ENCODE measurements at regions not wholly inside any gene's neighbourhood (a gene's known extent, or its start where the extent isn't known, plus 50 kb on each side); places are given as distances from the start of the nearest gene placed in this dataset.

- H3K4me3 ChIP-seq (ENCODE audit: low read length): no peak overlapping the region
- no peak for DNase-seq
- no peaks in the 10 kb centered on the region for H4K20me1 ChIP-seq (ENCODE audit: insufficient read depth, low read length)
- H2AFZ ChIP-seq (ENCODE audit: low read length): no peak overlapping the region
- no peaks in the 10 kb centered on the region for H3K9me3 ChIP-seq (replicated peaks; ENCODE audit: insufficient read depth, low read length)
- H3F3A ChIP-seq (ENCODE audit: insufficient read depth, low read length): no peaks in the 10 kb centered on the region
- H3K27ac ChIP-seq (ENCODE audit: low read length): no peak overlapping the region
- no peak for TF ChIP-seq CTCF (IDR thresholded peaks at IDR 0.05; ENCODE audit: low read length)
- TF ChIP-seq EZH2 (optimal IDR thresholded peaks at IDR 0.05; ENCODE audit: low read depth, low read length): no peak
- TF ChIP-seq EZH2phosphoT487 (IDR thresholded peaks at IDR 0.05; ENCODE audit: low read length): no peak
- H3K27me3 ChIP-seq (replicated peaks; ENCODE audit: insufficient read depth, low read length): no peaks in the 10 kb centered on the region
- H3K4me1 ChIP-seq (ENCODE audit: low read length): no peaks in the 10 kb centered on the region
- no peak overlapping the region for H3K4me2 ChIP-seq (ENCODE audit: low read depth, low read length)
- no peak overlapping the region for H3K9ac ChIP-seq (ENCODE audit: low read length)
- H3K36me3 ChIP-seq (replicated peaks; ENCODE audit: insufficient read depth, low read length): no peaks in the 10 kb centered on the region
- no peaks in the 10 kb centered on the region for H3K79me2 ChIP-seq (ENCODE audit: low read length)
- no peaks in the 10 kb centered on the region for H3K9me2 ChIP-seq (replicated peaks; ENCODE audit: insufficient read depth, low read length)
Observed at GRCh38 chr14:100975671-100976070, 72.1 kb upstream of the RTL1 start.

GRCh38 chr14:100979079-100979478 lies 75.6 kb upstream of the RTL1 start:
- no peaks in the 10 kb centered on the region for H3F3A ChIP-seq (ENCODE audit: insufficient read depth, low read length)
- no peak overlapping the region for H3K4me2 ChIP-seq (ENCODE audit: low read depth, low read length)
- no peaks in the 10 kb centered on the region for H3K9me2 ChIP-seq (replicated peaks; ENCODE audit: insufficient read depth, low read length)
- DNase-seq: no peak
- no peak overlapping the region for H2AFZ ChIP-seq (ENCODE audit: low read length)
- H3K9me3 ChIP-seq (replicated peaks; ENCODE audit: insufficient read depth, low read length): no peaks in the 10 kb centered on the region
- H3K27me3 ChIP-seq (replicated peaks; ENCODE audit: insufficient read depth, low read length): no peaks in the 10 kb centered on the region
- H3K4me3 ChIP-seq (ENCODE audit: low read length): no peak overlapping the region
- TF ChIP-seq EZH2 (optimal IDR thresholded peaks at IDR 0.05; ENCODE audit: low read depth, low read length) (no peak), CTCF (IDR thresholded peaks at IDR 0.05; ENCODE audit: low read length) (no peak), EZH2phosphoT487 (IDR thresholded peaks at IDR 0.05; ENCODE audit: low read length) (no peak)
- H3K4me1 ChIP-seq (ENCODE audit: low read length): no peaks in the 10 kb centered on the region
- no peaks in the 10 kb centered on the region for H3K36me3 ChIP-seq (replicated peaks; ENCODE audit: insufficient read depth, low read length)
- no peaks in the 10 kb centered on the region for H4K20me1 ChIP-seq (ENCODE audit: insufficient read depth, low read length)
- H3K79me2 ChIP-seq (ENCODE audit: low read length): no peaks in the 10 kb centered on the region
- H3K27ac ChIP-seq (ENCODE audit: low read length): no peak overlapping the region
- H3K9ac ChIP-seq (ENCODE audit: low read length): no peak overlapping the region

DNA sequence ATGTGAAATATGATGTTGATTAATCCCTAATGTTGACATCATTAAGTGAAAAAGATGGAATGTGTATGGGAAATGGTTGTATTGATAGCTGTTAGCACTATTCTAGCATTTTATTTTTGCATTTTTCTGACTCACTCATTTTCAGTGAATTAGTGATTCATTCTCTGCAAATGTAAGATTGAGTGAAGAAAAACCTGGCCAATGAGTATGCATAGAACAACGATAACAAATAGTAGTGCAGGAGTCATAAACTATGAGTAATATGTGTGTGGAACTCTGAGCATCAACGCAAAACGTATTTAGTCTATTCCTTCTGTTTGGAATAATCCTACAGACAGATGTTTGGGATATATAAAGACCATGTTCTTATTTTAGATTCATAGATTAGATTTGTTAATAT lies 76.3 kb upstream of the RTL1 start:
- TF ChIP-seq EZH2 (optimal IDR thresholded peaks at IDR 0.05; ENCODE audit: low read depth, low read length) (no peak), CTCF (IDR thresholded peaks at IDR 0.05; ENCODE audit: low read length) (no peak), EZH2phosphoT487 (IDR thresholded peaks at IDR 0.05; ENCODE audit: low read length) (no peak)
- no peaks in the 10 kb centered on the region for H4K20me1 ChIP-seq (ENCODE audit: insufficient read depth, low read length)
- no peak overlapping the region for H3K9ac ChIP-seq (ENCODE audit: low read length)
- no peak overlapping the region for H3K4me3 ChIP-seq (ENCODE audit: low read length)
- no peaks in the 10 kb centered on the region for H3K27me3 ChIP-seq (replicated peaks; ENCODE audit: insufficient read depth, low read length)
- no peak overlapping the region for H3K27ac ChIP-seq (ENCODE audit: low read length)
- no peaks in the 10 kb centered on the region for H3K9me3 ChIP-seq (replicated peaks; ENCODE audit: insufficient read depth, low read length)
- no peak overlapping the region for H2AFZ ChIP-seq (ENCODE audit: low read length)
- H3K79me2 ChIP-seq (ENCODE audit: low read length): no peaks in the 10 kb centered on the region
- no peaks in the 10 kb centered on the region for H3K4me1 ChIP-seq (ENCODE audit: low read length)
- H3K4me2 ChIP-seq (ENCODE audit: low read depth, low read length): no peak overlapping the region
- DNase-seq: no peak
- H3K36me3 ChIP-seq (replicated peaks; ENCODE audit: insufficient read depth, low read length): no peaks in the 10 kb centered on the region
- no peaks in the 10 kb centered on the region for H3K9me2 ChIP-seq (replicated peaks; ENCODE audit: insufficient read depth, low read length)
- no peaks in the 10 kb centered on the region for H3F3A ChIP-seq (ENCODE audit: insufficient read depth, low read length)

Data from MM.1S (cell line).